Mesodermal cell (in vitro differentiated cells): ENCODE measurements at regions not wholly inside any gene's neighbourhood (a gene's known extent, or its start where the extent isn't known, plus 50 kb on each side); places are given as distances from the start of the nearest gene placed in this dataset.
A peak's percentile ranks its signal among the peaks of the same experiment; 100 is the strongest.

Experiments used
- H3K27ac ChIP-seq: 2 replicates; pipeline ENCODE4 v1.7.0; 2013; ENCODE audit warnings: mild to moderate bottlenecking, low read depth, low read length, moderate library complexity; ENCODE audit not compliant: severe bottlenecking
- H3K36me3 ChIP-seq: 2 replicates; pipeline ENCODE4 v1.7.1; 2013; ENCODE audit warnings: mild to moderate bottlenecking, low read length, moderate library complexity; ENCODE audit not compliant: control insufficient read depth, insufficient read depth
- H3K4me1 ChIP-seq: one replicate; pipeline ENCODE4 v1.7.1; 2013; ENCODE audit warnings: mild to moderate bottlenecking, low read length; ENCODE audit not compliant: insufficient read depth, control insufficient read depth, poor library complexity, severe bottlenecking
- H3K4me3 ChIP-seq: 2 replicates; pipeline ENCODE4 v1.7.0; 2013; ENCODE audit warnings: low read length, control low read depth, mild to moderate bottlenecking; ENCODE audit not compliant: insufficient read depth, poor library complexity, severe bottlenecking; ENCODE audit errors: extremely low read depth
- H3K9me3 ChIP-seq: 2 replicates; pipeline ENCODE4 v1.7.1; 2013; ENCODE audit warnings: mild to moderate bottlenecking, low read length, moderate library complexity; ENCODE audit not compliant: control insufficient read depth
- WGBS, 2 experiments: methylation state at CpG; one replicate each; pipeline ENCODE4 v1.1.5; 2013; ENCODE audit warnings: missing lambda C conversion rate in 2 of 2; ENCODE audit not compliant: insufficient coverage in 2 of 2; 5-methylcytosine and 5-hydroxymethylcytosine counted together

GRCh38 chr10:78476844-78477243, 443.2 kb downstream of the RPS24 start:
- Histone ChIP-seq H3K4me1 (peaks cover 3% of the 10 kb centered on the region), H3K4me3 (no peak overlapping the region), H3K27ac (no peak overlapping the region), H3K9me3 (no peaks in the 10 kb centered on the region), H3K36me3 (no peaks in the 10 kb centered on the region)
- WGBS, 2 experiments, result 87 to 88% methylated on average over 5 to 6 of the region's 6 CpGs

GRCh38 chr10:78478919-78479318, 445.3 kb downstream of the RPS24 start:
- H3K27ac ChIP-seq, result no peak overlapping the region
- H3K36me3 ChIP-seq, result no peaks in the 10 kb centered on the region
- H3K4me3 ChIP-seq, result no peak overlapping the region
- H3K9me3 ChIP-seq, result no peaks in the 10 kb centered on the region
- H3K4me1 ChIP-seq, result no peaks in the 10 kb centered on the region
- WGBS, 2 experiments, result 92 to 97% methylated on average over 3 to 4 of the region's 5 CpGs

GRCh38 chr10:78479467-78479866, 445.8 kb downstream of the RPS24 start:
- no peaks in the 10 kb centered on the region for H3K9me3 ChIP-seq
- H3K36me3 ChIP-seq, result no peaks in the 10 kb centered on the region
- WGBS, 2 experiments, result 90 to 92% methylated on average over 3 of the region's 3 CpGs
- no peak overlapping the region for H3K27ac ChIP-seq
- no peak overlapping the region for H3K4me3 ChIP-seq
- no peaks in the 10 kb centered on the region for H3K4me1 ChIP-seq

GRCh38 chr10:78481842-78482241, 448.2 kb downstream of the RPS24 start:
- H3K9me3 ChIP-seq, result no peaks in the 10 kb centered on the region
- WGBS, 2 experiments, result 71% methylated on average over 1 of the region's 3 CpGs; no CpG with 5 or more reads in 1 of the 2 experiments

GRCh38 chr10:78483641-78484040, 450.0 kb downstream of the RPS24 start:
- H3K27ac ChIP-seq, result no peak overlapping the region
- no peaks in the 10 kb centered on the region for H3K9me3 ChIP-seq
- H3K4me1 ChIP-seq, result no peaks in the 10 kb centered on the region
- no peaks in the 10 kb centered on the region for H3K36me3 ChIP-seq
- no peak overlapping the region for H3K4me3 ChIP-seq
- WGBS, 2 experiments, result 74 to 77% methylated on average over 2 to 3 of the region's 3 CpGs

More at GRCh38 chr10:78481842-78482241, 448.2 kb downstream of the RPS24 start:
- H3K36me3 ChIP-seq, result no peaks in the 10 kb centered on the region
- H3K4me3 ChIP-seq, result no peak overlapping the region
- no peaks in the 10 kb centered on the region for H3K4me1 ChIP-seq
- H3K27ac ChIP-seq, result no peak overlapping the region

- Histone ChIP-seq H3K4me1 (no peaks in the 10 kb centered on the region), H3K36me3 (no peaks in the 10 kb centered on the region), H3K9me3 (peaks cover 17% of the 10 kb centered on the region), H3K27ac (no peak overlapping the region), H3K4me3 (no peak overlapping the region)
- WGBS, 2 experiments, result 87 to 94% methylated on average over 1 of the region's 1 CpG
Observed at GRCh38 chr10:78489034-78489433, 455.4 kb downstream of the RPS24 start.

GRCh38 chr10:78491812-78492211, 458.1 kb downstream of the RPS24 start:
- 73 to 86% methylated on average over 1 to 5 of the region's 5 CpGs for WGBS, 2 experiments
- H3K4me1 ChIP-seq, result no peaks in the 10 kb centered on the region
- no peaks in the 10 kb centered on the region for H3K36me3 ChIP-seq
- H3K9me3 ChIP-seq, result peaks cover 17% of the 10 kb centered on the region
- H3K4me3 ChIP-seq, result no peak overlapping the region
- H3K27ac ChIP-seq, result no peak overlapping the region

- Histone ChIP-seq H3K4me1 (no peaks in the 10 kb centered on the region), H3K9me3 (peaks cover 17% of the 10 kb centered on the region), H3K36me3 (no peaks in the 10 kb centered on the region), H3K27ac (no peak overlapping the region), H3K4me3 (no peak overlapping the region)
Observed at GRCh38 chr10:78492424-78492823, 458.8 kb downstream of the RPS24 start.

GRCh38 chr10:78494179-78494578, 460.5 kb downstream of the RPS24 start:
- H3K36me3 ChIP-seq, result no peaks in the 10 kb centered on the region
- H3K27ac ChIP-seq, result no peak overlapping the region
- no peaks in the 10 kb centered on the region for H3K4me1 ChIP-seq
- H3K4me3 ChIP-seq, result no peak overlapping the region
- H3K9me3 ChIP-seq, result peaks cover 16% of the 10 kb centered on the region

- Histone ChIP-seq H3K4me3 (no peak overlapping the region), H3K9me3 (no peaks in the 10 kb centered on the region), H3K27ac (peak overlapping the region; percentile 87), H3K4me1 (peaks cover 16% of the 10 kb centered on the region), H3K36me3 (no peaks in the 10 kb centered on the region)
- 75 to 85% methylated on average over 3 to 6 of the region's 6 CpGs for WGBS, 2 experiments
Observed at GRCh38 chr10:78502210-78502936, 468.7 kb downstream of the RPS24 start.

- Histone ChIP-seq H3K4me3 (no peak overlapping the region), H3K4me1 (peaks cover 16% of the 10 kb centered on the region), H3K36me3 (no peaks in the 10 kb centered on the region), H3K27ac (no peak overlapping the region), H3K9me3 (no peaks in the 10 kb centered on the region)
- 75 to 100% methylated on average over 1 to 2 of the region's 3 CpGs for WGBS, 2 experiments
Observed at GRCh38 chr10:78504181-78504580, 470.5 kb downstream of the RPS24 start.
